ENCODE measurements at regions not wholly inside any gene's neighbourhood (a gene's known extent, or its start where the extent isn't known, plus 50 kb on each side); places are given as distances from the start of the nearest gene placed in this dataset.

GRCh38 chr1:166302989-166303758 is 136.4 kb upstream of the FAM78B start:
- intact Hi-C loops (cut with micrococcal nuclease) = no loop called here

More at GRCh38 chr1:166302989-166303758, 136.4 kb upstream of the FAM78B start:
- Histone ChIP-seq H3K27me3 (ENCODE audit: control insufficient read depth in 2 of 2, insufficient read depth in 2 of 2, low read length in 2 of 2) (no peaks in the 10 kb centered on the region), H3K27ac (ENCODE audit: insufficient read depth, low read depth, low read length) (no peak overlapping the region), H3K36me3 (ENCODE audit: control insufficient read depth in 2 of 2, extremely low read depth in 1 of 2, insufficient read depth in 2 of 2, low read length in 2 of 2) (no peaks in the 10 kb centered on the region), H3K4me1 (ENCODE audit: control insufficient read depth, extremely low read depth, insufficient read depth, low read length) (no peaks in the 10 kb centered on the region), H3K79me2 (ENCODE audit: control insufficient read depth, insufficient read depth, low read length) (no peaks in the 10 kb centered on the region), H3K4me2 (ENCODE audit: insufficient read depth, low read length) (no peak overlapping the region), H3K9ac (replicated peaks; ENCODE audit: extremely low read depth, insufficient read depth, low read length) (no peak overlapping the region), H3K9me1 (replicated peaks; ENCODE audit: control insufficient read depth, extremely low read depth, insufficient read depth, low read length) (no peaks in the 10 kb centered on the region), H3K9me3 (replicated peaks; ENCODE audit: control insufficient read depth, insufficient read depth, low read length) (no peaks in the 10 kb centered on the region), H2AFZ (ENCODE audit: low read depth, low read length) (no peak overlapping the region), H4K20me1 (replicated peaks; ENCODE audit: control insufficient read depth, extremely low read depth, insufficient read depth, low read length) (no peaks in the 10 kb centered on the region), H3K4me3 (replicated peaks in 1 of 3; ENCODE audit: insufficient read depth in 1 of 3, low read depth in 1 of 3, low read length in 3 of 3) (no peak overlapping the region)
- dilution Hi-C loops (cut with MboI; ENCODE audit: extremely low pct_ligation_motif_present, low sequenced_read_pairs) = no loop called here
- TF ChIP-seq MAX (IDR thresholded peaks at IDR 0.05; ENCODE audit: insufficient read depth, insufficient read length) (no peak), EZH2 (IDR thresholded peaks at IDR 0.05; ENCODE audit: borderline replicate concordance, low read depth, low read length, severe bottlenecking) (no peak), POLR2A (IDR thresholded peaks at IDR 0.05; ENCODE audit: low read depth, low read length) (no peak), FOS (IDR thresholded peaks at IDR 0.05; ENCODE audit: borderline replicate concordance, insufficient read depth, low read length) (no peak), POLR2AphosphoS5 (IDR thresholded peaks at IDR 0.05; ENCODE audit: insufficient read depth, low read depth, low read length) (no peak), MYC (IDR thresholded peaks at IDR 0.05; ENCODE audit: low read depth, low read length) (no peak), JUN (IDR thresholded peaks at IDR 0.05; ENCODE audit: borderline replicate concordance, insufficient read depth, insufficient read length, low read depth) (no peak), CTCF (IDR thresholded peaks at IDR 0.05; ENCODE audit: extremely low read depth in 1 of 2, insufficient read depth in 1 of 2, low read depth in 1 of 2, low read length in 2 of 2) (no peak), GATA2 (IDR thresholded peaks at IDR 0.05; ENCODE audit: insufficient read depth, insufficient read length, low read depth, low read length) (no peak)
- CTCF ChIA-PET = no interaction called here
- no peak for FAIRE-seq
- no TSS peak for BruUV-seq (replicated peaks)
- DNase-seq (ENCODE audit: low read depth, low spot score) = no peak
- POLR2A ChIA-PET = no interaction called here

Data from endothelial cell of umbilical vein (primary cell).